ENCODE measurements at regions not wholly inside any gene's neighbourhood (a gene's known extent, or its start where the extent isn't known, plus 50 kb on each side); places are given as distances from the start of the nearest gene placed in this dataset.

GRCh38 chr15:66615846-66616245, 50.0 kb upstream of the LCTL start:
- DNase-seq (ENCODE audit: low read depth) = no peak

GRCh38 chr15:66617137-66618090, 51.6 kb upstream of the LCTL start:
- DNase-seq (ENCODE audit: low read depth) = peak; percentile 19

GRCh38 chr15:66619152-66619903, 53.5 kb upstream of the LCTL start:
- DNase-seq (ENCODE audit: low read depth) = peak; percentile 43

- no peak for DNase-seq (ENCODE audit: low read depth)
Measured at GRCh38 chr15:66620341-66620740, 54.5 kb upstream of the LCTL start.

- no peak for DNase-seq (ENCODE audit: low read depth)
Measured at GRCh38 chr15:66620744-66621344, 55.0 kb upstream of the LCTL start.

GRCh38 chr15:66621491-66622467, 56.0 kb upstream of the LCTL start:
- no peak for DNase-seq (ENCODE audit: low read depth)

GRCh38 chr15:66622591-66623022, 56.8 kb upstream of the LCTL start:
- DNase-seq (ENCODE audit: low read depth) = no peak

GRCh38 chr15:66623801-66624453, 58.1 kb upstream of the LCTL start:
- no peak for DNase-seq (ENCODE audit: low read depth)

- no peak for DNase-seq (ENCODE audit: low read depth)
Measured at GRCh38 chr15:66625531-66625930, 59.7 kb upstream of the LCTL start.

GRCh38 chr15:66625974-66626373, 60.2 kb upstream of the LCTL start:
- no peak for DNase-seq (ENCODE audit: low read depth)

GRCh38 chr15:66628976-66629723, 63.4 kb upstream of the LCTL start:
- no peak for DNase-seq (ENCODE audit: low read depth)

- no peak for DNase-seq (ENCODE audit: low read depth)
Measured at GRCh38 chr15:66629817-66630576, 64.2 kb upstream of the LCTL start.

- no peak for DNase-seq (ENCODE audit: low read depth)
Measured at GRCh38 chr15:66630801-66631351, 65.1 kb upstream of the LCTL start.

GRCh38 chr15:66631616-66632263, 65.9 kb upstream of the LCTL start:
- no peak for DNase-seq (ENCODE audit: low read depth)

GRCh38 chr15:66633041-66633937, 67.5 kb upstream of the LCTL start:
- DNase-seq (ENCODE audit: low read depth) = no peak

GRCh38 chr15:66633938-66634250, 68.1 kb upstream of the LCTL start:
- DNase-seq (ENCODE audit: low read depth) = no peak

- no peak for DNase-seq (ENCODE audit: low read depth)
Measured at GRCh38 chr15:66634540-66634939, 67.5 kb upstream of the SMAD6 start.

- no peak for DNase-seq (ENCODE audit: low read depth)
Measured at GRCh38 chr15:66635006-66635405, 67.0 kb upstream of the SMAD6 start.

Measured in HS-27A (cell line).